ENCODE measurements at regions not wholly inside any gene's neighbourhood (a gene's known extent, or its start where the extent isn't known, plus 50 kb on each side); places are given as distances from the start of the nearest gene placed in this dataset.
"Not testable (repeated sequence)": the region's sequence is repeated elsewhere in the genome, so short reads cannot be mapped to it uniquely, and the experiment has no call there.

DNA sequence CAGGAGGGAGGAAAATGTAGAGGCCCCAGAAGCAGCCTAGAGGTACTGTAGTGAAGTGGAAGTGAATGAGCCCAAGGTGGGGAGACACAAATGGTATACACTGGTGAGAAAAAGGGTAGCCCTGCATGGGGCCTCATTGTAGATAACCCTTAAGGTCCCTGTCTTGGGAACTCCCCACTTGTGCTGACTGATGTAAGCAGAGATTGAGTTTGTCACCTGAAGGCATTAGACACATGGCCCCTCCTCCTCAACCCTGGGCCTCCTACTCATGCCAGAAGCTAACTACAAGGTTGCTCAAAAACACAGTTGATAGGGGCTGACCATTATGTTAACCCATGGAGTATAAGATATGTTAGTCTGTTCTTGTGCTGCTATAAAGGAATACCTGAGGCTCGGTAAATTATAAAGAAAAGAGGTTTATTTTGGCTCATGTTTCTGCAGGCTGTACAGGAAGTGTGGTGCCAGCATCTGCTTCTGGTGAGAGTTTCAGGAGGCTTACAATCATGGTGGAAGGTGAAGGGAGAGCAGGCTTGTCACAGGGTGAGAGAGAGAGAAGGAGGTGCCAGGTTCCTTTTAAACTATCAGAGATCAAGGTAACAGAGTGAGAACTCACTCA lies 84.6 kb upstream of the RNU6-1 start:
- H3K36me3 Mint-ChIP-seq, result peaks cover 2% of the 10 kb centered on the region
- DNase-seq, result no peak
- ChIA-PET POLR2A (no interaction called here), CTCF (no interaction called here)
- no peaks in the 10 kb centered on the region for H3K27me3 Mint-ChIP-seq
- peaks cover 6% of the 10 kb centered on the region for H3K9me3 Mint-ChIP-seq
- intact Hi-C loops (cut with micrococcal nuclease), result no loop called here
- H3K4me3 Mint-ChIP-seq, result no peak overlapping the region
- no peak overlapping the region for H3K27ac Mint-ChIP-seq
- H3K4me1 Mint-ChIP-seq (ENCODE audit: low read depth), result no peaks in the 10 kb centered on the region

DNA sequence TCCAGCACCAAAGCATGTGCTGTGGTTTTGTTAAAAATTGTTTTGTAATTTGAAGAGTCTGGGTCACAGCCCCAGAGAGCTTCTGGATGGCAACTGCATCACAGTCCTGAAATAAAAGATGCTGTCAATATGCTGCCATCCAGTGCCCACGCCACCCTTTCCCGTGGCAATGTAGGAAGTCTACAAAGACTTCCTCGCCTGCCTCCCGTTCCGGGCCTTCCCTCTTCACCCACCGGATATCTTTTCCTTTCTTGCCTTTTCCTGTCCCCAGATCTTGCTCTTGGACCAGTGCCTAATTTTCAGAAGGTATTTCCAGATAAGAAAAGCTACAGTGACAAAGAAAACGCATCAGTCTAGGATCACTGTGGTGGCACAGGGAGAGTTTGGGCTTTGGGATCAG lies 85.3 kb upstream of the RNU6-1 start:
- no peak for DNase-seq
- H3K9me3 Mint-ChIP-seq, result peaks cover 3% of the 10 kb centered on the region
- intact Hi-C loops (cut with micrococcal nuclease), result no loop called here
- no peaks in the 10 kb centered on the region for H3K36me3 Mint-ChIP-seq
- no peak overlapping the region for H3K4me3 Mint-ChIP-seq
- H3K27ac Mint-ChIP-seq, result no peak overlapping the region
- H3K27me3 Mint-ChIP-seq, result no peaks in the 10 kb centered on the region
- no peaks in the 10 kb centered on the region for H3K4me1 Mint-ChIP-seq (ENCODE audit: low read depth)
- ChIA-PET POLR2A (no interaction called here), CTCF (no interaction called here)

DNA sequence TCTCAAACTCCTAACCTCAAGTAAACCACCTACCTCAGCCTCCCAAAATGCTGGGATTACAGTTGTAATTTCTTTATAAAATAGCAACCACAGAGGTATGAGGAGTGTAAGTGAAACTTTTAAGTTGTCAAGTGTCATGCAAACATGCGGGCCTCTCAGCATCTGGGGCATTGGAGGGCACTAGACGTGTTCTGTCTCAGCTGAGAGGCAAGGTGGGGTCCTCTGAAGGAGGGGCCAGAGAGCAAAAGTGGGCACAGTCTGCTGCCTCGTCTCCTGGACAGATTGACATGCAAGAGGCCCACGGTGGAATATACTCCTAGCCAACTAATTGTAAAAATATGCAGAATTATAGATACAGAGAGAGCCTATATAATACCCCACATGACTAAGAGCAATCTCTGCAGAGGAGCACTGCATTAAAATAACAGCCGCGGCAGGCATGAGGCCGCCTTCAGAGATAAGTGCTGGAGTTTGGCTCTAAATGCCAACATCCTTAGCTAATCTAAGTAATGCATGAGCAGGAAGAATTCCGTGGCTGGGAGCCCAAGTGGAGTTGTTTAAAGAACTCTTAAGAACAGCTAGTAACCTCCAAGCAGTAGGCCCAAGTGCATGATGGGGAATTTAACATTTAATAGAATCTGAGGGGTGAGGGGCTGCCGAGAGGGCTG lies 87.8 kb upstream of the RNU6-1 start:
- H3K36me3 Mint-ChIP-seq, result no peaks in the 10 kb centered on the region
- H3K27ac Mint-ChIP-seq, result no peak overlapping the region
- H3K4me1 Mint-ChIP-seq (ENCODE audit: low read depth), result no peaks in the 10 kb centered on the region
- intact Hi-C loops (cut with micrococcal nuclease), result no loop called here
- CTCF ChIA-PET, result no interaction called here
- H3K27me3 Mint-ChIP-seq, result no peaks in the 10 kb centered on the region
- POLR2A ChIA-PET, result no interaction called here
- peaks cover 3% of the 10 kb centered on the region for H3K9me3 Mint-ChIP-seq
- DNase-seq, result no peak
- no peak overlapping the region for H3K4me3 Mint-ChIP-seq

DNA sequence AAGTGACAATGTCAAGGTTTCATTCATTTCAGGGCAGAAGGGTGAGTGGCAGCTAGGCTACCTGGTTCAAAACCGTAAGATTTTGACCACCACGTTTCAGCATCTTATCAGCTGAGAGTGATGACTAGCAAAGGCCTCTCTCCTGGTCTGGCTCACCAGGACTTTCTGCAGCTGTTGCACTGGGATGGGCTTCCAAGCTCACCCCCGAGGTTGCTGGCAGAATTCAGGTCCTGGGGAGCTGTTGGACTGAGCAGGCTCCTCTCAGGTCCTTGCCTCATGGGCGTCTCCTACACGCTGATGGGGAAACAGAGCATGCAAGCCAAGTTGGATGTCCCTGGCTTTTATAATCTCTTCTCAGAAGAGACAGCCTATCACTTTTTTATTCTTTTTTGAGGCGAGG lies 88.8 kb upstream of the RNU6-1 start:
- no peaks in the 10 kb centered on the region for H3K27me3 Mint-ChIP-seq
- intact Hi-C loops (cut with micrococcal nuclease), result no loop called here
- no peak for DNase-seq
- no peaks in the 10 kb centered on the region for H3K4me1 Mint-ChIP-seq (ENCODE audit: low read depth)
- CTCF ChIA-PET, result no interaction called here
- H3K27ac Mint-ChIP-seq, result no peak overlapping the region
- H3K9me3 Mint-ChIP-seq, result peaks cover 3% of the 10 kb centered on the region
- POLR2A ChIA-PET, result no interaction called here
- no peak overlapping the region for H3K4me3 Mint-ChIP-seq
- H3K36me3 Mint-ChIP-seq, result no peaks in the 10 kb centered on the region

DNA sequence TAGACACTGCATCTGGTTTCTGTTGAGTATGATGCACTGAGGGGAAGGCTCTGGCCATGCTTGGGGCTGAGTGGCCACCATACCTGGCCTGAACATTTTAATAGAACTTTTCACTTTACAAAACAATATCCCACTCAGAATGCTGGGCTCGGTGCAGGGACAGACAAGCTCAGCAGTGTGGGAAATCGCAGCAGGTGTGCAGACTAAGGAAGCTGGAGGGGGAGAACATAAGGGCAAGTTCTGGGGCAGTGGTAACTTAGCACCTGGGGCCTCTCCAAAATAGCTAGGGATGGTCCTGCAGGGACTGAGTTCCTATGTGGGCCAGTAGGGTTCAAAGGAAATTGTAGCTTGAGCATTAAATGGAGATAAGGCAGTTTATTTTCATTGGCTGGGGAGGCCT lies 90.9 kb upstream of the RNU6-1 start:
- POLR2A ChIA-PET, result no interaction called here
- DNase-seq, result no peak
- H3K4me1 Mint-ChIP-seq (ENCODE audit: low read depth), result no peaks in the 10 kb centered on the region
- no peaks in the 10 kb centered on the region for H3K27me3 Mint-ChIP-seq
- H3K36me3 Mint-ChIP-seq, result no peaks in the 10 kb centered on the region
- intact Hi-C loops (cut with micrococcal nuclease), result no loop called here
- no peak overlapping the region for H3K4me3 Mint-ChIP-seq
- no peak overlapping the region for H3K27ac Mint-ChIP-seq
- no peaks in the 10 kb centered on the region for H3K9me3 Mint-ChIP-seq
- CTCF ChIA-PET, result no interaction called here

GRCh38 chr15:67931861-67932260 lies 92.0 kb upstream of the RNU6-1 start:
- Mint-ChIP-seq H3K27ac (no peak overlapping the region), H3K4me3 (no peak overlapping the region), H3K9me3 (no peaks in the 10 kb centered on the region), H3K4me1 (ENCODE audit: low read depth) (no peaks in the 10 kb centered on the region), H3K27me3 (no peaks in the 10 kb centered on the region), H3K36me3 (no peaks in the 10 kb centered on the region)
- ChIA-PET CTCF (no interaction called here), POLR2A (no interaction called here)
- intact Hi-C loops (cut with micrococcal nuclease), result no loop called here
- no peak for DNase-seq

- intact Hi-C loops (cut with micrococcal nuclease); H3K36me3 Mint-ChIP-seq; H3K27me3 Mint-ChIP-seq; H3K4me1 Mint-ChIP-seq (ENCODE audit: low read depth); POLR2A ChIA-PET; DNase-seq; H3K9me3 Mint-ChIP-seq; CTCF ChIA-PET; H3K27ac Mint-ChIP-seq; H3K4me3 Mint-ChIP-seq: not testable (repeated sequence)
Observed at GRCh38 chr15:67934126-67934525, 94.3 kb upstream of the RNU6-1 start.

GRCh38 chr15:67935244-67935643 lies 95.4 kb upstream of the RNU6-1 start:
- no peaks in the 10 kb centered on the region for H3K27me3 Mint-ChIP-seq

DNA sequence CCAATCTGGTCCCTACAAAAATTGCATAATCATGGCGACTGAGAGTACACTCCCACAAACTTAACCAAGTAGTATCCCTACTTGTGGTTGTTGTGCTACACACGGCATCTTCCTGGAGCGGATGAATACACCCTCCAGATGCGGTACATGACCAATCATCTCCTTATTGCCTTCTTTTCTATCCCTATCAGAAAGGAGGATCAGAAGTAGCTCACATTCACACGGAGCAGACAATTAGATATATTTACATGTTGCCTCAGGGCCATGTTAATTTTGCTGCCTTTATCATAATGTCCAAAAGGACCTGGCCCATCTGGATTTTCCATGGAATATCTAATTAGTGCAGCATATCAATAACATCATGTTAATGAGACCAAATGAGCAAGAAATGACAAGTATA lies 96.4 kb upstream of the RNU6-1 start:
- ChIA-PET CTCF (no interaction called here), POLR2A (no interaction called here)
- Mint-ChIP-seq H3K4me1 (ENCODE audit: low read depth) (no peaks in the 10 kb centered on the region), H3K27ac (no peak overlapping the region), H3K9me3 (no peaks in the 10 kb centered on the region), H3K27me3 (no peaks in the 10 kb centered on the region), H3K36me3 (no peaks in the 10 kb centered on the region), H3K4me3 (no peak overlapping the region)
- intact Hi-C loops (cut with micrococcal nuclease), result no loop called here
- DNase-seq, result no peak

More at GRCh38 chr15:67935244-67935643, 95.4 kb upstream of the RNU6-1 start:
- Mint-ChIP-seq H3K4me1 (ENCODE audit: low read depth) (no peaks in the 10 kb centered on the region), H3K27ac (no peak overlapping the region), H3K9me3 (no peaks in the 10 kb centered on the region), H3K4me3 (no peak overlapping the region), H3K36me3 (no peaks in the 10 kb centered on the region)
- DNase-seq, result no peak
- POLR2A ChIA-PET, result no interaction called here
- CTCF ChIA-PET, result no interaction called here
- intact Hi-C loops (cut with micrococcal nuclease), result no loop called here

DNA sequence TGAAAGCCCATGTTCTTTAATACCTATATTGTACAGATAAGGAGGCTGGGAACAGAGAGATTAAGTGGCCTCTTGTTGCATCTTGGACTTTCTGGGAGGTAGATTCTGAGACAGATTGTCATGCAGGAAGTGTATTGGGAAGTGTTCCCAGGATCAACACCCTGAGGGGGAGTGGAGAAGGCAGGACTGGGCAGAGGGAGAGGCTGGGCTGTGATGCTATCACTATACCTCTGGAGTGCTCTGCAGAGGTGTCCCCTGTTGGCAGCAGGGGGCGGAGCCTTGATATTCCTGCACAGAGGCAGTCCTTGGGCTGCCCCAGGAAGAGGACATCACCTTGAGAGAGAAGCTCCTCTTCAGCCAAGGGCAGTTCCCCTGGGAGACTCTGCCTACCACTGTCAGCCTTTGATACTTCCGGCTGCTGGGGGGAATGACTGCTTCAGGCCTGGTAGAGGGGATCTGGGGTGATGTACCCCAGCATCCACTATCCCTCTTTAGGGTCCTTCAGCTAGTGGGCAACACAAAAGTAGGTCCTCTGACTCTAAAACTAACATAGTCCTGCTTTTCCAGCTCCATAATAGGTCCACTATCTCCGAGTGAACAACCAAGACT lies 97.4 kb upstream of the RNU6-1 start:
- ChIA-PET CTCF (interaction anchor here (0.5 to 0.6 kb wide), 2 partner anchors 78 to 499 kb away, joined by 3 to 5 read pairs; no protein-coding TSS in a partner anchor), POLR2A (no interaction called here)
- DNase-seq, result no peak
- Mint-ChIP-seq H3K9me3 (no peaks in the 10 kb centered on the region), H3K27ac (no peak overlapping the region), H3K36me3 (no peaks in the 10 kb centered on the region), H3K4me3 (no peak overlapping the region), H3K4me1 (ENCODE audit: low read depth) (no peaks in the 10 kb centered on the region), H3K27me3 (no peaks in the 10 kb centered on the region)
- intact Hi-C loops (cut with micrococcal nuclease), result no loop called here

DNA sequence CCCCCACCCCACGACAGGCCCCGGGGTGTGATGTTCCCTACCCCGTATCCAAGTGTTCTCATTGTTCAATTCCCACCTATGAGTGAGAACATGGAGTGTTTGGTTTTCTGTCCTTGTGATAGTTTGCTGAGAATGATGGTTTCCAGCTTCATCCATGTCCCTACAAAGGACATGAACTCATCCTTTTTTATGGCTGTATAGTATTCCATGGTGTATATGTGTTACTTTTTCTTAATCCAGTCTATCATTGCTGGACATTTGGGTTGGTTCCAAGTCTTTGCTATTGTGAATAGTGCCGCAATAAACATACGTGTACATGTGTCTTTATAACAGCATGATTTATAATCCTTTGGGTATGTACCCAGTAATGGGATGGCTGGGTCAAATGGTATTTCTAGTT lies 99.3 kb upstream of the RNU6-1 start:
- H3K4me3 Mint-ChIP-seq; H3K27ac Mint-ChIP-seq; intact Hi-C loops (cut with micrococcal nuclease); H3K27me3 Mint-ChIP-seq; POLR2A ChIA-PET; CTCF ChIA-PET; H3K4me1 Mint-ChIP-seq (ENCODE audit: low read depth); H3K9me3 Mint-ChIP-seq; DNase-seq; H3K36me3 Mint-ChIP-seq: not testable (repeated sequence)

GRCh38 chr15:67939588-67940323 lies 99.9 kb upstream of the RNU6-1 start:
- CTCF ChIA-PET; H3K4me3 Mint-ChIP-seq; H3K36me3 Mint-ChIP-seq; H3K27me3 Mint-ChIP-seq; H3K4me1 Mint-ChIP-seq (ENCODE audit: low read depth); POLR2A ChIA-PET; intact Hi-C loops (cut with micrococcal nuclease); H3K27ac Mint-ChIP-seq; H3K9me3 Mint-ChIP-seq; DNase-seq: not testable (repeated sequence)

- intact Hi-C loops (cut with micrococcal nuclease), result no loop called here
- Mint-ChIP-seq H3K4me3 (no peak overlapping the region), H3K27me3 (no peaks in the 10 kb centered on the region), H3K27ac (no peak overlapping the region), H3K9me3 (no peaks in the 10 kb centered on the region), H3K4me1 (ENCODE audit: low read depth) (no peaks in the 10 kb centered on the region), H3K36me3 (no peaks in the 10 kb centered on the region)
- CTCF ChIA-PET, result no interaction called here
- no peak for DNase-seq
- POLR2A ChIA-PET, result no interaction called here
Observed at GRCh38 chr15:67940324-67940719, 100.5 kb upstream of the RNU6-1 start.
